Activated CD4-positive, CD25-positive, alpha-beta regulatory T cell treated with anti-CD3 and anti-CD28 coated beads, Interleukin-2, amount 50 U/mL, for 72 hours (primary cell): ENCODE measurements at regions not wholly inside any gene's neighbourhood (a gene's known extent, or its start where the extent isn't known, plus 50 kb on each side); places are given as distances from the start of the nearest gene placed in this dataset.

Source experiments
- DNase-seq: peaks from one replicate; pipeline ENCODE4 v3.0.0; 2021

DNA sequence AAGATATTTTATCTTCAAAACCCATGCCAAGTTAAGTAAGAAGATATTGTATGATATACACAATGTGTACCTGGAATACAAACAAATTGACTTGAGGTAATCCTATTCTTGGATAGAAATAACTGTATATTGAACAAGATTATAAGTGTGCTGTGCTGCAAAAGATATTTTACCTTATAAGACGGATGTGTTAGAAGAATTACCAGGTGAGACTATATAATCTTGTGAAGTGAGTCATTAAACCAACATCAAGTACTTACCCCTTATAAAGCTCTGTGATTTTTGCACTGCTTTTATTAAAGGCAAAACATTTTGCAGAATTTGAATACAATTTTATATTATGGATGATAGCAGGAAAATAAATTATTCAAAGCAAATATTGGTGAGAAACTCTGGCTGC lies 570.0 kb downstream of the MMUT start:
- DNase-seq: no peak

DNA sequence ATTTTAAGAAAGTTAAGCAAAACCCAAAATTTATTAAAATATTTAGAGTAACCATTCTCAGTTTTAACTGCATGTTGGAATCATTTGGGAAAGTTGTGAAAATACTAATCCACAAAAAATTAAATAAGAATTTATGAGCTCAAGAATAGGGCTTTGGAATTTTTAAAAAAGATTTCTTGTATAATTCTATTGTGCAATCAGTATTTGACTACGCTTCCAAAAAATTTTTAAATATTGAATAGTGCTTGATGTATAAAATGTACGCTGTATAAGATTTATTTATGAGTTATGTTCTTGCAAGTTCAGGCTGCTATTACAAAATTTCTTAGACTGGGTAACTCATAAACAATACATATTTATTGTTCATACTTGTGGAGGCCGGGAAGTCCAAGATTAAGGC lies 571.7 kb downstream of the MMUT start:
- no peak for DNase-seq

DNA sequence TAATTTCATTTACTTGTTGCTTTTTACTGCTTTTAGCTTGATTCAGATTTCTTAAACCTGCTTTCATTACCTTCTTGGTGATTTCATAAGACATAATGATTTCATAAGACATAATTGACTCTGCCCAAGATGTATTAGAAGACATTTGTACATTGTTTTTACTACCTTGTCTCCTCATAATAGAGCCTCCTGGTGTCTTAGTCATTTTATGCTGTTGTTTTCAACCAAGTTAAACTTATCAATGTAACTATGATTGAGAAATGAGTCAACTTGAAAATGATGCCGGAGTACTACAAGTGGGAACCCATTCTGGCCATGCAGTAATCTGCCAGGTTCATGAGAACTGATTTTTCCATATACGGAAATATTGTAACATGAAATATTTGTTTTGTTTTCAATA lies 573.6 kb downstream of the MMUT start:
- DNase-seq: no peak

DNA sequence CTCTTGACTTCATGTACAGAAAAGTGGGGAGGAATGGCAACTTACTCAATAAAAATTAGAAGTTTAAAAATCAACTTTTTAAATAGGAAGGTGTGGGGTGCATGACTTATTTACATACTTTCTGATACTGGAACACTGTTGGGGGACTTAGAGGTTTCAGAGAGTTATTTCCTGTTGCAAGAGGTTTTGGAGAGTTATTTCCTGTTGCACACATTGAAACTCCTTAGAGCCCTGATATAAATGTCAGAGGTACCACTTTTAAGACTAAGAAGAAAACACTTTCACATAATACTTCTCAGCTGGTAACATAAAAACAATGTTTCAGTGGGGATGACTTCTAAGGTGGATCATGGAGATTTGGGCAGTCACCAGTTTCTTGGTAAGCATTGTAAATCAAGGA lies 579.9 kb downstream of the MMUT start:
- DNase-seq: no peak

DNA sequence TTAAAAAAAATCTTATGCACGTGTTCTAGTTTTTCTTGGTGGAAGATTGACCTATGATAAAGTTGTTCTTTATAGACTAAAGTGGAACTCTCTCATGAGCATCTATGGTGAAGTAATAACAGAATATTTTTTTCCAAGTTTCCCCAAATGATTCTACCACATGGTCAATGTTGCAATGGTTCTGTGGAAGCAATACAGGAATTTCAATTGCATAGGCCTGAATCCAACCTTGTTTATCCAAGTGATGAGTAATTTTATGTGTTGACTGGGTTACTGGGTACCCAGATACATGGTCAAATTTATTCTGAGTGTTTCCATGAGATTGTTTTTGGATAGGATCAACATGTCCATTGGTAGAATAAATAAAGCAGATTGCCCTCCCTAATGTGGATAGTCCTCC lies 581.5 kb downstream of the MMUT start:
- no peak for DNase-seq

DNA sequence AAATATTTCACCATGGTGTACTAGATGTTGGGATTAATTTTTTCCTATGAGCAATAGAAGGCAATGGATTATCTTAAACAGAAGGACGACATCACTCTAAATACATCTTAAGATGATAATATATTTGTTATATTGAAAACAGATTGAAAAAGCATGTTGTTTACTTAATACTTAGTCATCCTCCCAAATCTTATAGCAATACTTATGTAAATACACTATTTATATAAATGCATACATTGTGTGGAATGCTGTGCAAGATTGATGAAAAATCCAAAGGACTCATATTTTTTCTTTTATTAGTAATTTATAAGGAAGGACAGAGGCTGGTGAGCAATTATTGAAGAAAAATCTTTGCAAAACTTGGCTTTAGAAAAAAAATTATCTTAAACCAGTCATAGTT lies 593.5 kb downstream of the MMUT start:
- DNase-seq: no peak

DNA sequence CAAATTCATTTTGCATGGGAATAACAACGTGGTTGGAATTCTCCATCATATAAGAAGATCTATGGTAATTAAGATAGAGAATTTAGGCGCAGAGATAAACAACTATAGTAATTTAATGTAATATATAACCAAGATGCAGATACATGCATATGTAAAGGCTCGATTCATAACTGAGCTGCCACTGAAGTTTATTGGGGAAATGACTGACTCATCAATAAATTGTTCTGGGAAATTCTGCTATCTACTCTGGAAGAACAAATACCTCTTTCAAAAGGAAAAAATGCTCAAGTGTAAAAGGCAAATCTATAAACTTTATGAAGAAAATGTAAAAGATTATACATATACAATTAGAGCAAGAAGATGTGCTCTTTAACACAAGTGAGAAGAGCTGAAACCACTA lies 596.4 kb downstream of the MMUT start:
- no peak for DNase-seq

DNA sequence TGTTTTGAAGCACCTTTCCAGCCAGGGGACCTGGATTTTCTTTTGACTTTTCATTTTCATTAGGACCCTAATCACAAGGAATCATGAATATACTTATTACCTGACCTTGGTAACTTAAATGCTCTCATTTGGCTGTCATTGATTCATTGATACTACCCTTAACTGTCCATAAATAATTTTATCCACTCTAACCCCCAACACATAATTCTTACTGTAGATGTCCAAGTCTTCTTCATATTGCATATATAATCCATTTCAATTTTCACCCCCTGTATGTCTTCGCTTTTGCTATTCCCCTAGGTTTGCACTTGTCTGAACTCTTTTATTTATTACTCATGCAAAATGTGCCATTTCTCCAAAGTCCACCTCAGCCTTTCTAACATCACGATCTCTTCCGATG lies 602.9 kb downstream of the MMUT start:
- no peak for DNase-seq

DNA sequence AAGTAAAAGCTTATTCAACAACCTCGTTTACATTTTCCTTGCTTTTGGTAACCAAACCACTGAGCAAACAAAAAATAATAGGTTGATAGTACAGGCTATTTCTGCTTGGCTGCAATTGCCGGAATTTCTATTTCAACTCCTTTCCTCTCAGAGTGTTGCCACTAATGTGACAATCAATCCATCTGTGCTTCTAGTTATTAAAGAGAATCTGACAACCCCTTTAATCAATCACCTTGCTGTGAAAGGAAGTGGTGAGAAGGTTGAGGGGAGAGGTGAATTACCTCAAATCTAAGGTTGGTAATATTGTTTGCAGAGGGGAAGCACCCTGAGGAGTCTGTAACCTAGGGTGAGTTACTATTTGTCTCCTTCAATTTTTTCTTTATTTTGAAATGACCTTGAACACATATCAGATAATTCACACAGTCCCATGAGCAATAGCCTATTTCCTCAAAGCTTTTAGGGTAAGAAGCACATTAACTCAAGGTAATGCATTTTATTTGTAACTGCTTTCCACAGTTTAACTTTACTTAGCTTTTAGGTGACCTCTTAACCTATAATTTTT lies 603.4 kb downstream of the MMUT start:
- DNase-seq: no peak

DNA sequence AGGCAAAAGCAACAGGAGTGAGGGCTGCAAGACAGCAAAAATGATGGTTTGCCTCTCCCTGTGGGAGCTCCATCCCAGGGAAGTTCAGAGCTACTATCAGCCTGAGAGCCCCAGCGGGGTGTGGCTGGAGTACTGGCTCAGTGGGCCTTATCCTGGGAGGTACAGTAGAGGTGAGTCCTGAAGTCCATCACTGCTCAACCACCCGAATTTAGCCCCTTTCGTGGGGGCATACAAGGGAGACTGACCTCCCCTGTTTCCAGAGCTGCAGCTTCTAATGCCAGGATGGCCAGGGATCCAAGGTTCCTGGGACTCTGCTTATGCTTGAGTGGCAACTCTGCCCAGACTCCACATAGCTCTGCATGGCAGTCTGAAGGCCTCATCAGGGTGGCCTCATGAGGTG lies 617.8 kb downstream of the MMUT start:
- no peak for DNase-seq

DNA sequence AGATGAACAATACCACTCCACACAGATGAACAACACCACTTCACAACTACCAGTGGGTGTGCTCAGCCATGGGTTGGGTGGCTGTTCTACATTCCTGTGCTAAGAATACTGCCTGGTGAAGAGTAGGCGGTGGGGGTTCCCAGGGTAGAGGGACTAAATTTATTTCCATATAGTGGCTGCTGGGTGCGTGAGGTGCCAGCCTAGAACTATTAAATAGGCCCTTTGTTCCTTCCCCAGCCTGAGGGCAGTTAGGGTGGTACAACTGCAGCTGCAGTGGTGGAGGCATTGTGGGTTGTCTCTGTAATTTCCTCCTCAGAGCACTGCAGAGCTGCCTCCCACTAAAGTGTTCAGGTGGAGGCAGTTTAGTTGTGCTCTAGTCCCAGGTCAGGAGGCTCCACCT lies 618.4 kb downstream of the MMUT start:
- no peak for DNase-seq

DNA sequence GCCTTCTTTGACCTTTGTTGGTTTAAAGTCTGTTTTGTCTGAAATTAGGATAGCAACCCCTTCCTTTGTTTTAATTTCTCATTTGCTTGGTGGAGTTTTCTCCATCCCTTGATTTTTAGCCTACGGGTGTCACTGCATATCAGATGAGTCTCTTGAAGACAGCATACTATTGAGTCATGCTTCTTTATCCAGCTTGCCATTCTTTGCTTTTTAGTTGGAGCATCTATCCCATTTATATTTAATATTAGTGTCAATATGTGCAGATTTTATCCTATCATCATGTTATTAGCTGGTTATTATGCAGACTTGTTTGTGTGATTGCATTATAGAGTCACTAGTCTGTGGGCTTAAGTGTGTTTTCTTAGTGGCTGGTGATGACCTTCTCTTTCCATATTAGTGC lies 622.2 kb downstream of the MMUT start:
- DNase-seq: no peak

DNA sequence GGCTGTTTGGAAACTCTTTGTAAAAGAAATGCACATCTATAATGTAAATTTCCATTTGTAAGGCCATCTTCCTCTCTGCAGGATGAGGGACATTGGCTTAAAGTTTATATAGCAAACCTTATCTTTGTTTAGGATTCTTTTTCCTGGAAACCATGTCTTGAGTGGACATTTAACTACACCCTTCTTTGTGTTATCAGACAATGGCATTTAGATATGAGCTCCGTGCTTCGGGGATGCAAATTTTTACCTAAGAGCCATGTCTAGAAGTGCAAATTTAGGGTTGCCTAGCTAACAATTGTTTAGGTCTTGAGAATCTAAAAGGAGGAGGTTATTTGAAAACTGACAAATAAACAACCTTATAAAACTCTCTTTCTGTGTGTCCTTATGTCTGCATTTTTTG lies 623.8 kb downstream of the MMUT start:
- no peak for DNase-seq

DNA sequence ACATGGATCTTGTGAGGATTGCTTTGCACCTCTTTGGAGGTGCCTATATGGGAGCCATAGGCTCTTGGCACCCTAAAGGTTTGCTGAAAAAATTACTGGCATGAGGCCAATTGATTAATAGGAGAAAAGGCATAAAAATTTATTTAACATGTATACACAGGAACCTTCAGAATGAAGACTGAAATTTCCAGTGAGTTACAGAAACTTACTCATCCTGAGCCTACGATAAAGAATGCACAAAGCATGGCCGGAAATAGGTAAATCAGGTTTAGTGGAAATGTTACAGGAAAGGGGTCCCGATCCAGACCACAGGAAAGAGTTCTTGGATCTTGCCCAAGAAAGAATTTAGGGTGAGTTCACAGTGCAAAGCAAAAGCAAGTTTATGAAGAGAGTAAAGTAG lies 625.3 kb downstream of the MMUT start:
- no peak for DNase-seq

DNA sequence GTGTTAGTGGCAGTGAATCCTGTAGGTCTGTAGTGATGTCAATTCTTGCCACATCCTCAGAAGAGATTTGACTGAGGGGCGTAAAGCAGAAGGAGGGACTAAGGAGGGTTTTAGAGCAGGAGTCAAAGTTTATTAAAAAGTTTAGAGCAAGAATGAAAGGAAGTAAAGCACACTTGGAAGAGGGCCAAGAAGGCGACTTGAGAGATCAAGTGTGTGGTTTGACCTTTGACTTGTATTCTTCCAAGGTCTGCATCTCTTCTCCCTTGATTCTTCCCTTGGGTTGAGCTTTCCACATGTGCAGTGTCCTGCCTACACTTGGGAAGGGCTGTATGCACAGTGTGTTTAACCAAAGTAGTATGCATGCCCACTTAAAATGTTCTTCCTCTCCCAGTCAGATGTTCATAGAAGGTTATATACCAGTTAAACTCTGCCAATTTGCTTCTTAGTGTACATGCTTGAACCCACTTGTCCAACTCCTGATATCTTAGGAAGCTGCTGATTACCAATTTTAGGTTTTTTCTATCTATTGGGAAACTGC lies 627.6 kb downstream of the MMUT start:
- no peak for DNase-seq

DNA sequence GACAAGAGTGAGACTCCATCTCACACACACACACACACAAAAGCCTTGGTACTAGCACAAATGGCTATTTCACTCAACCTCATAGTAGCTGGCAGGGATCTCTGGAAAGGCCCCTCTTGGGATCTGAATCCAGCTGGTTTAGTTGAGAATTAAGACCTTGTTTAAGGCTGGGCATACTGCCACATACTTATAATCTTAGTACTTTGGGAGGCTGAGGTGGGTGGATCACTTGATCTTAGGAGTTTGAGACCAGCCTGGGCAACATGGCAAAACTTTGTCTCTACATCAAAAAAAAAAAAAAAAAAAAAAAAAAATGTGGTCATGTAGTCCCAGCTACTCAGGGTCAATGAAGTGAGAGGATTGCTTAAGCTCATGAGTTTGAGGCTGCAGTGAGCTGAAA lies 628.3 kb downstream of the MMUT start:
- DNase-seq: no peak

DNA sequence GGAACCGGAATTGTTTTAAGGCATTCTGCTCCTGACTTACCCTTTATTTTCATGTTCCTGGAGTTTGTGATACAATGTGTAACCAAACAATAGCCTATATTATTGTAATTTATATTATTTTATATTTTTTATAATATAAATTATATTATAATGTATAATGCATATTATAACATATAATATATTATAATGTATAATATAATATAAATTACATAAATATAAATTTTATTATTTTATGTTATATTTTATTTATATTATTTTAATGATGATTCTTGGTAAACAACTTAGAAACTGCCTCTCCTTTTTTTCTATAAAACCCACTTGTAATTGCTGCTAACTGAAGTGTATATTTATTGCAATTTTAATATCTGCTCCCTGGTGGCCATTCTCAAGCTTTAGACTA lies 629.1 kb downstream of the MMUT start:
- DNase-seq: no peak

DNA sequence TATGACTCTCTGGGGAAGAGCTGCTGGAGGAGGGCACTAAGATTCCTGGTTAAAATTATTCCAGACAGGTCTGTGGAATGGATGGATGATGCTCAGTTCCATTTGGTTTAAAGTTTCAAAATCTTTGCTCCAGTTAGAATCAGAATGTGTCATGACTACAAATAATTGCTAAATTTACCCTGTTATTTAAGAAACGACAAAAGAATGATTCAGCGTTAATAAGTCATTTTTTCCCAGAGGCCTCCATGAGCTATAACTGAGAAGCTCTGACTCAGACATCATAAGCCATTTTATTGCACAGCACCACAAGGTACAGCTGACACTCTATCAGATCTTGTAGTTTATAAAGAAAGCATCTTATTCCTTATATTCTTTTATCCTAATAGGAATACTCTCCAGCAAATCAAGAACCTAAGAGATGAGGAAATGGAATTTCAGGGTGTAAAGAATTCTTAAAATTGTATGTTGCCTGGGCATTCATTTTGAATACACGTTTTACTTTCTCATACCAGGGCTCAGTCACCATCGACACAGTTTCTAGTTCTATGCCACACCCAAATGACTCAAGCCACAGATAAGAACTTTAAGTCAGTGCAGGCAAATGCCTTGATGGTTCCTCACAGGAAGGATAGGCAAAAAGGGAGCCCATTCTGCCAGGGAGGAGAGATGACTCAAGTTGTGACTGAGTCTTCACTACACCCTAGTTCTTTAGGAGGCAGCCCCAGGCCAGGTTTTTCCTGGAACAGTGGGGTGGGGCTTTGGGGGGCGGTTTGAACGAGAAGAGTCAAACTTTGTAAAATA lies 636.0 kb downstream of the MMUT start:
- DNase-seq: no peak

DNA sequence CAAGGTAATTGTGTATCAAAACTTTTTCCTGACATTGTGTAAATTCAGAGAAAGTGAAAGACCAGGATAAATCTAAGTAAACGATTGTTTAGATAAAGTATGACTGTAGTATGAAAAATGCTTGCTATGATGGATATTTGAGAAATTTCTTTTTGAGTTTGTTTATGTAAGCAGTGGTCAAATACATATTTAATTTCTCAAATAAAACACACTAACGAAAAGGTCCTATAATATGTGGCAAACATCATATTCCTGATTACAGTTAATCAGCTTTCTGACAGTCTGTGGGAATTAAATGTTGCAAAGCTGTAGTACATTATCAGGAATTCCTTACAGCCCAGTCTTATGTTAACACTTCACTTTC lies 636.9 kb downstream of the MMUT start:
- no peak for DNase-seq

DNA sequence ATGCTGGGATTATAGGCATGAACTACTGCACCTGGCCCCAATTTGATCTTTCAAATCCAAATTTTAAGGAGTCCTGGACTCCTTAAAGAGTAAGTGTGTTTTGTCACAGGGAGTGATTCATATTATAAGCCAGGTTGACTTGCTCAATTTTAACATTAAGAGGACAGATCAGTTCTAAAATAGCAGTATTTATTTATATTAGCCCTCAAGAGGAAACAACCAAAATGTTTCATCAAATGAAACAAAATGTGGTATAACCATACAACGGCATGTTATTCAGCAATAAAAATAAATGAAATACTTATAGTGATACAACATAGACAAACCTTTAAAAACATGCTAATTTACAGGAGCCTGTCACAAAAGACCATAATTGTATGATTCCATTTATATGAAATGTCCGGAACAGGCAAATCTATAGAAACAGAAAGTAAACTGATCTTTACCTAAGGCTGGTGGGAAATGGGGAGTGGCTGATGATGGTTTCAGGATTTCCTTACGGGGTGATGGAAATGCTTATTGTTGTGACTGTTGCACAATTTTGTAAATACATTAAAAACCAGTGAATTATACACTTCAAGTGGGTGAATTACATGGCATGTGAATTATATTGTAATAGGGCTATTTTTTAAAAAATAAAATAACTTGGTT lies 637.4 kb downstream of the MMUT start:
- no peak for DNase-seq

DNA sequence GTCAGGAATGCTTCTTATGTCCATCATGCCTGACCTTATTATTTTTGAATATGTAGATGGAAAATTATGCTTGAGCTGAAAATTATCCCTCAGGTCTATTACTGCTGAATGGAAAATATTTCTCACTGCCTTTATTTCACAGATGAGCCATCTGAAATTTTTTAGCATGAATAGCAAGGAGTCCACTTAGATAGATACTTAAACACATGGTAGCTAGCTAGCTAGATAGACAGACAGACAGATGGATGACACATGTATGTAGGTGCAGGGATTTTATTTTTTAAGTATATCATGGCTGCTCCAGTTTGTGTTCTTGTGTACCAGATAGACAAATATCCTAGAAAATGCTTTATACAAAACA lies 645.0 kb downstream of the MMUT start:
- DNase-seq: no peak

DNA sequence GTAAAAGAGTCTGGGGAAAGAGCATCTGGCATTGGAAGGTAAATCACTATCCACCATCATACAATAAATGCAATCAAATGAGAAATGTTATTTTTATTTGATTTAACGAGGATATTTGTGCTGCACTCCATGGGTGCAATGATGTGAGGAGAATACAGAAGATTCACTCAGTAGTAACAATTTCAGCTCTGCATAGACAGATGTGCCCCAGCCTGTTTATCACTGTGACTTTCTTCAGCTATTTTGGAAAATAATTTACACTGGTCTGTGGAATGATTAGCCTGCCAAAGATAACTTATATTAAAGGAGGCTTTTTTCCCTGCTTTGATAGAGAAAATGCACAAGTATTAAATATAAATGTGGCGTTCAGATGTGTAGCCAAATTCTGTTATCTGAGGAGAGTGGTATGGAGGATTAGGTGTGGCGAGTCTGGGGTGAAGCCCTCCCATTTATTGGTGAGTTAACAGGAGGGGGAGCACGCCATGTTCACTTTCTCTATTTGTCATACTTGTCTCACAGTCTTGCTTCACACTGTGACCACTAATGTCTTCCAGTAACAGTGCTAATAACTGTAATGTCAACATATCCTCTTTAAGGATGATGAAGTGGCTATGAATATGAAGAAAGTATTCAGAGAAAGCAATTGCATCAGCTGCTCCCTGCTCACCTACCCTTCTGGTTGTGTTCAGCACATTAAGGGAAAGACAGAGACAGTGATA lies 645.6 kb downstream of the MMUT start:
- no peak for DNase-seq

DNA sequence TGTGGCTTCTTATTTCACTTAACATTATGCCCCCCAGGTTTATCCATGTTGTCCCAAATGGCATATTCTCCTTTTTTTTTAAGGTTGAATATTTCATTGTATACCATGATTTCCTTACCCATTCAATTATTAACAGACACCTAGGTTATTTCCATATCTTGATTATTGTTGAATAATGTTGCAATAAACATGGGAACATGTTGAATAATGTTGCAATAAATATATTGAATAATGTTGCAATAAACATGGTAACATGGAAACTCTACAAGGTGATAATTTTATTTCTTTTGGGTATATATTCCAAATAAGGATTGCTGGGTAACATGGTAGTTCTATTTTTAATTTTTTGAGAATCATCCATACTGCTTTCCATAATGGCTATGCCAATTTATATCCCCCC lies 648.1 kb downstream of the MMUT start:
- DNase-seq: no peak

DNA sequence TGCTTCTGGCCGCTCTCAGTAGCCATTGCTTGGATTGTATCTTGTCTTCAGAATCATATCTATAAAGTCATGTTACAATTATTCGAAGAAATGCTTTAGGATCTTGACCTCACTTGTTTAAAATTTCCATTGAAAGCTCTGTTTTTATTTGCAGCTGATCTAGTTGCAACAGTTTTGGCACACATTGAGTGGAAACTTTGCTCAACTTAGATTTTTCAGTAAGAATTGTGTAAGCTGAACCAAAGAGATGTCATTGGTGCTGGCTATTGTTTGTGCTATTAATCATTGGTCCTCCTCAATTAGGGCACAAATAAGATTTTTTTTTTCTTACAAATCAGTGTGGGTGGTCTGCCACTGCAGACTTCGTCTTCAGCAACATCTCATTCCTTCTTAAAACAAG lies 649.2 kb downstream of the MMUT start:
- no peak for DNase-seq
